ENCODE measurements at regions not wholly inside any gene's neighbourhood (a gene's known extent, or its start where the extent isn't known, plus 50 kb on each side); places are given as distances from the start of the nearest gene placed in this dataset.

DNA sequence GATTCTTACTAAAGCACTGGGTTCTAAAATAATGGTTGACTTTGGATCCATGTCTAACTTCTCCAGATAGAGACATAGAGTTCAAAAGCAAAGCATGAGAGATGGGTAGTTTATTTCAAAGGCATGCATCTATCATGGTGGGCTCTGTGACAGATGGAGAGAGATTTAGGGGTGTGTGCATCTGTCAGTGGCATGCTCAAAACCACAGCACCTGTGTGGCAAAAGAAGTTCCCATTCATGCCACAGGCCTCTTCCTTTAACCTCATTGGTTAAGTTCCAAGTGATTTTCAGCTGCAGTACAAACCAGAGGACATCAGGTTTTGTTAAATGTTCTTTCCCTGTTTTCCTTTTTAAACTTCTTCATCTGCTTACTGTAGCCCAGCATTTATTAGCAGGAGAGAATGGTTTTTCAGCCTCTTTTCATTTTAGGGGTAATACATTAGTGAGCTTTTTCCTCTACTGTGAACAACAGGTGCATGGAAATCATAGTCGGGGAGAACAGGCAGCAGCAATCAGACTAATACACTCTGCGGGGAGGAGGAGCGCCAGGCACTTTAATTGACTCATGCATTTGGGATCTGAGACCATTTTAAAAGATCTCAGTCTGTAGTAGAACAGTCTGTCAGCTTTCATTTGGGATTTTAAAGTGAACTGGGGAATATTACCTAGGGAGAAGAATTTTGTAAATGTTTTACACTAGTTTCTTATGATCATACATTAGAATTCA, 52.4 kb upstream of the UPP2 start:
- Mint-ChIP-seq H3K4me1 (no peaks in the 10 kb centered on the region), H3K36me3 (ENCODE audit: low read depth) (no peaks in the 10 kb centered on the region), H3K27ac (no peak overlapping the region), H3K27me3 (peaks cover 10% of the 10 kb centered on the region), H3K9me3 (no peaks in the 10 kb centered on the region), H3K4me3 (no peak overlapping the region)
- ATAC-seq (replicated peaks): no peak

DNA sequence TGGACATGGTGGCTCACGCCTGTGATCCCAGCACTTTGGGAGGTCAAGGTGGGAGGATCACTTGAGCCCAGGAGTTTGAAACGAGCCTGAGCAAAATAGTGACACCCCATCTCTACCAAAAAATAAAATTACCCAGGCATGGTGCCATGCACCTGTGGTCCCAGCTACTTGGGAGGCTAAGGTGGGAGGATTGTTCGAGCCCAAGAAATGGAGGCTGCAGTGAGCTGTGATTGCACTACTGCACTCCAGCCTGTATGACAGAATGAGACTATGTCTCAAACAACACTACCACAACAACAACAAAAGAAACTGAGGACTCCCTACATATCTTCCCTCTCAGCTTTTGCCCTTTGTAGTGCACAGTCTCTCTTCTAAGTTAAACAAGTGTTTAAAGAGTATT, 53.3 kb upstream of the UPP2 start:
- no peaks in the 10 kb centered on the region for H3K9me3 Mint-ChIP-seq
- no peak for ATAC-seq (replicated peaks)

DNA sequence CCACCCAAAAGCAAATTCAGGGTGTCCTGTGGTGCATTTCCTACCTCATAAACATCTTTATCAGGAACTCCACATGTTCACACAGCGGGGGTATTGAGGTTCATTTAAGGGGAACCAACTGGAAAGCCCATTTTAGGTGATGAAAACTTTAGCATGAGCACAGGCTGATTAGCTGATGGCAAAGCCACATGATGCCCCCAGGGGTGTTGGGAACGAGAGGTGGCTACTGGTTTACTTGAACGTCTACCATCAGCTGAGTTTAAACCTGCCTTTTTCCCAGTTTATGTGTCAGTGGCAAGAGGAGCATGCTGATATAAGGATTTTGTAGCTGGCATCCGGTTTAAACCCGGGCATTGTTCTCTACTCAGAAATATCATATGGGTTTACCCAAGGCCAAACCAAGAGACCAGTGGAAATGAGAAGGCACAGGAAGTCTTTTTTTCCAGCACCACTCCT, 54.5 kb upstream of the UPP2 start:
- H3K36me3 Mint-ChIP-seq (ENCODE audit: low read depth): no peaks in the 10 kb centered on the region
- H3K27ac Mint-ChIP-seq: no peak overlapping the region
- peaks cover 20% of the 10 kb centered on the region for H3K27me3 Mint-ChIP-seq
- no peak overlapping the region for H3K4me3 Mint-ChIP-seq
- H3K4me1 Mint-ChIP-seq: no peaks in the 10 kb centered on the region
- ATAC-seq (replicated peaks): no peak
- no peaks in the 10 kb centered on the region for H3K9me3 Mint-ChIP-seq

More for the DNA sequence above, 53.3 kb upstream of the UPP2 start:
- Mint-ChIP-seq H3K36me3 (ENCODE audit: low read depth) (no peaks in the 10 kb centered on the region), H3K27me3 (peaks cover 16% of the 10 kb centered on the region), H3K27ac (no peak overlapping the region), H3K4me3 (no peak overlapping the region), H3K4me1 (no peaks in the 10 kb centered on the region)

DNA sequence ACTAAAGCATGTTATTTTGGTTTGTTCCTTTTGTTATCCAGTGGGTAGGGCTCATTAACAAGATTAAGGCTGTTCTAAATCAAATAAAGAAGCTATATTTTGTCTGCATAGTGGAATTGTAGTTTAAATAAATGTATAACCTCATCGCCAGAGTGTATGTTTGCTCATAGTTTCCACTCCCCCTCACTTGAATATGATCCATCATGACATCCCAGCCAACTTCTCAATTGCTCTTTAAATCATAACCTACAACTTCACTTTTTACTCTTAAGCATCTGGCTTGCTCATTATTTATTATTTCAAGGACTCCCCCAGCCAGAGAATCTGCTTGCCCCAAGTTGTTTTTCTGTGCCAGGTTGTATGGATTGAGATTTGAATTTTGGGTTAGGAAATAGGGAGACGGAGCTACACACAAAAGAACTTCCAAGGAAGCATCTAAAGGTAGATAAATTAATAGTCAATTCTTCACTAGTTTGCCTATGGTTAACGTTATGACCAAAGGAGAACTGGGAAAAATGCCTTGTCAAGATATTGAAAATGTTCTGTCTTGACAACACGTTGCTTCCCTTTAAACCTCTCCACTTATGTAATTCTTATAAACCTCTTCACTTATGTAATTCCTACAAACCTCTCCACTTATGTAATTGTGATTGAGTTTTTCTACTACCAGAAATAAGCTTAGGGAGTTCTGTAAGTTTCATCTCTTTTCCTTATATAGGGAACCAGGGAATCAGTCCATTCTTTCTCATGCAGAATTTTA, 55.4 kb upstream of the UPP2 start:
- no peak for ATAC-seq (replicated peaks)
- Mint-ChIP-seq H3K4me3 (no peak overlapping the region), H3K27ac (no peak overlapping the region), H3K4me1 (no peaks in the 10 kb centered on the region), H3K36me3 (ENCODE audit: low read depth) (no peaks in the 10 kb centered on the region), H3K27me3 (peaks cover 20% of the 10 kb centered on the region), H3K9me3 (no peaks in the 10 kb centered on the region)

DNA sequence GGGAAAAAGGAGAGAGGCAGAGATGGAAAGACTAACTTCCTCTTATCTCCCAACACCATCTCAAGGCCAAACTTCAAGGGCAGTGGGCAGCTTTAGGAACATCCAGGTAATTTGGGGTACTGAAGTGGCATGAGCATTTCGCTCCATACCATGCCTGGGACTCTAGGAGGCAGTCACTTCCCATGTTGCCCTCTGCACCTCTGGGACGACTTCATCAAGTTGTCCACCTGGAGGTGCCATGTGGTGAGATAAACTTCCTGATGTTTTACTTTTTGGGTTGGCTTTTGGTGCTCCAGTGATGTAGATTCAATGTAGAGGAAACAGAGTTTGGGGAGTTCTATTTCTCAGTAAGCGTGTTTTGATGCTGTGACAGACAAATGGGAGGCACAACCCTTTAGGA, 56.3 kb upstream of the UPP2 start:
- H3K27me3 Mint-ChIP-seq: peaks cover 20% of the 10 kb centered on the region
- no peak overlapping the region for H3K4me3 Mint-ChIP-seq
- no peaks in the 10 kb centered on the region for H3K9me3 Mint-ChIP-seq
- no peaks in the 10 kb centered on the region for H3K36me3 Mint-ChIP-seq (ENCODE audit: low read depth)
- H3K4me1 Mint-ChIP-seq: no peaks in the 10 kb centered on the region
- ATAC-seq (replicated peaks): no peak
- H3K27ac Mint-ChIP-seq: no peak overlapping the region

DNA sequence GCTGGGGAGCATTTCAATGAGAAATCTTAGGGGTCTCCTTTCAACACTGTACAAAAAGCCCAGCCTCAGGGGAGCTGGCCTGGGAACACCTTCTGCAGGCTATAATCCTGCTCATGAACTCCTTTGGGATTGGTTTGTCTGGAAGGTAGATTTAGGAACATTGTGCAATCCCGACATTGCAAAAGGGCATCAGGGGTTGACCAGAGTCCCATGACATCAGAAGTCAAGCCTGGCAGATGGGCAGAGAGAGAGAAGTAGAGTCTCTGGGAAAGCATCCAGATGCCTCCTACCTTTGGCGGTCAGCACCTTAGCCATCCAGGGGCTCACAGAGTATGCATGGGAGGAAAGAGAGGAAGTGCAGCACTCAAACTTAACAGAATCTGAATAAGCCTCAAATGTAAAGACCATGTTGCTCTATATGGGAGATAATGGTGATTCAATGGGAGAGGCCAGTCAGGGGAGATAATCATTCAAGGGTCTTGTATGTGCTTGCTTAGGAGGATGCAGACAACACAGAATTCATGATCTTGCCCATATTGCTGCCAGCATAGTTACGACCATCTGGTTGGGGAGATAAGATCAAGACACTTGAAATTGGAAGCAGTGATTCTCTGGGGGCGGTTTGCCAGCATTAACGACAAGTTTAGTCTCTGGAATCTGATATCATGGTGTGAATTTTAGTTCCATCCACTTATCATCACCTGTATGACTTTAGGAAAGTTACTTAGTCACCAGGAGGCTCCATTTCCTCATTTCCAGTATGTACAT, 58.3 kb upstream of the UPP2 start:
- Mint-ChIP-seq H3K4me1 (no peaks in the 10 kb centered on the region), H3K4me3 (no peak overlapping the region), H3K27me3 (peaks cover 20% of the 10 kb centered on the region), H3K27ac (no peak overlapping the region), H3K9me3 (no peaks in the 10 kb centered on the region), H3K36me3 (ENCODE audit: low read depth) (no peaks in the 10 kb centered on the region)
- no peak for ATAC-seq (replicated peaks)

DNA sequence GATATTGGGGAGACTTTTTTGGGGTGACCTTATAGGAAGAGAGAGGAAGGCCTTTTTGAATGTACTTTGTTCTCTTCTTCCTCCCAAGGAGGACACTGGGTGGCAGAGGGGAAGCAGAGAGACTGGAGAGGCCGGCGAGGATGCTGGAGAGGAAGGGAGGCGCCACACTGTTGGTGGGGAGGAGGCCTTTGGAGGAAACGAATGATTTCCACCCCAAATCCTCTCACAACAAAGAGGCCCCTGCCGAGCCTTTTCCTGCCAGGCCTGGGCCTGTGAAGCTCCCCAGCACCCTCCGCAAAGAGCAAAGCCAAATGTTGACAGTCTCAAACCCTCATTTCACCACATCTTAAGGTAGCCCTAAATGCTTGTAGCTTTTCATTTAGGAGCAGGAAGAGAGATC, 59.0 kb upstream of the UPP2 start:
- Mint-ChIP-seq H3K36me3 (ENCODE audit: low read depth) (no peaks in the 10 kb centered on the region), H3K27me3 (peaks cover 19% of the 10 kb centered on the region), H3K9me3 (no peaks in the 10 kb centered on the region), H3K4me3 (no peak overlapping the region), H3K4me1 (no peaks in the 10 kb centered on the region), H3K27ac (no peak overlapping the region)
- ATAC-seq (replicated peaks): no peak

DNA sequence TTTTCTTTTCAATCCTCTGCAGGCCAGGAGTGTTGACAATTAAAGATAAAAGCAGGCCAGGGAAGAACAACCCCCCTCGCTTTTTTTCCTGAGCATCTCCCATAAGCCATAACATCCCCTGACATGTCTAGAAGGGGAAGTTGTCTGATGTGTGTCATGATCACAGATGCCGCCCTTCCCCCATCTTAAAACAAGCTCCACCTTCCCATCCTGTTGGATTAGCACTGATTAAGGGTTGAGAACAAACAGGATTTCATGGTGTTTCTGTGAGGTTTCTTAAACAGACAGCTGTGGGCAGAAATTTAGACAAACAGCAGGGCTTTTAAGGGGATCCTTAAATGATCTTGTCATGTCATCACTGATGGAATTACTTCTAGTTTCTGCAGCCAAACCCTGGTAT, 59.4 kb upstream of the UPP2 start:
- H3K9me3 Mint-ChIP-seq: no peaks in the 10 kb centered on the region
- peaks cover 22% of the 10 kb centered on the region for H3K27me3 Mint-ChIP-seq
- no peak overlapping the region for H3K4me3 Mint-ChIP-seq

DNA sequence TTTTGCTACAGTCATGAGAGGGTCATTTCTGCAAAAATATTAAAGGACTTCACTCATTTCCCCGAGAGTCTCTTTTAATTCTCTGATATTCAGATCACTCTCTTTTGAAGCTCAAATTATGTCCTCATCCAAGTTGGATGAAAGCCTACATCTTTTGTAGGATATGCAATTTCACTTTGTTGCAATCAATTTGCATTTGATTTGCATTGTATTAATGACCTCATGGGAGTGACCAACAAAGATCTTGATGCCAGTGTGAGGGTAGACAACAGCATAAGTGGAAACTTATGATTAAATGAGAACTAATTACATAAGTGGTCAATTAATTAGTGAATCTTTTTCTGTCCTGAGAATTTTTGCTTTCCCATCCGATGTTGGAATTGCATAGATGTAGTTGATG, 60.3 kb upstream of the UPP2 start:
- H3K36me3 Mint-ChIP-seq (ENCODE audit: low read depth): no peaks in the 10 kb centered on the region
- H3K27me3 Mint-ChIP-seq: peaks cover 24% of the 10 kb centered on the region
- ATAC-seq (replicated peaks): no peak
- no peaks in the 10 kb centered on the region for H3K4me1 Mint-ChIP-seq
- no peak overlapping the region for H3K27ac Mint-ChIP-seq
- no peak overlapping the region for H3K4me3 Mint-ChIP-seq
- H3K9me3 Mint-ChIP-seq: no peaks in the 10 kb centered on the region

More for the DNA sequence above, 59.4 kb upstream of the UPP2 start:
- H3K4me1 Mint-ChIP-seq: no peaks in the 10 kb centered on the region
- ATAC-seq (replicated peaks): no peak
- no peak overlapping the region for H3K27ac Mint-ChIP-seq
- no peaks in the 10 kb centered on the region for H3K36me3 Mint-ChIP-seq (ENCODE audit: low read depth)

DNA sequence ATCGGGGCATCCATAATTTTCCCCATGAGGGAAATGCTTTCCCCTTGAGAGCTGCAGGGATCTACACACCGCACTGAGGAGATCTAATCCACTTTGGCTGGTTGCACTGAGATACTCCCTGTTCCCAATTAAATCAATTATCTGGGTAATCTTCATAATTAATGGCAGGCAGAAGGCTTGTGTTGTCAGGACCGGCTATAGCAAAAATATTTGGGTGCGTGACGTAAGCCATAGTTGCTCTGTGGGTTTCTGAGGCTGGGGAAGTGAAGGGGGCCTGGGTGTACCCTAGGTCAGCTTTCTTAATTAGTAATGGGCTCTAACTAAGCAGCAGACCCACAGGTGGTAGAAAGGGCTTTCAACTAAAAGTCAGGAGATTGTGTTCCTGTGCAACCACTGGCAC, 62.8 kb upstream of the UPP2 start:
- Mint-ChIP-seq H3K27me3 (peaks cover 28% of the 10 kb centered on the region), H3K36me3 (ENCODE audit: low read depth) (no peaks in the 10 kb centered on the region), H3K9me3 (no peaks in the 10 kb centered on the region), H3K4me1 (peaks cover 6% of the 10 kb centered on the region), H3K27ac (no peak overlapping the region), H3K4me3 (no peak overlapping the region)
- ATAC-seq (replicated peaks): no peak

DNA sequence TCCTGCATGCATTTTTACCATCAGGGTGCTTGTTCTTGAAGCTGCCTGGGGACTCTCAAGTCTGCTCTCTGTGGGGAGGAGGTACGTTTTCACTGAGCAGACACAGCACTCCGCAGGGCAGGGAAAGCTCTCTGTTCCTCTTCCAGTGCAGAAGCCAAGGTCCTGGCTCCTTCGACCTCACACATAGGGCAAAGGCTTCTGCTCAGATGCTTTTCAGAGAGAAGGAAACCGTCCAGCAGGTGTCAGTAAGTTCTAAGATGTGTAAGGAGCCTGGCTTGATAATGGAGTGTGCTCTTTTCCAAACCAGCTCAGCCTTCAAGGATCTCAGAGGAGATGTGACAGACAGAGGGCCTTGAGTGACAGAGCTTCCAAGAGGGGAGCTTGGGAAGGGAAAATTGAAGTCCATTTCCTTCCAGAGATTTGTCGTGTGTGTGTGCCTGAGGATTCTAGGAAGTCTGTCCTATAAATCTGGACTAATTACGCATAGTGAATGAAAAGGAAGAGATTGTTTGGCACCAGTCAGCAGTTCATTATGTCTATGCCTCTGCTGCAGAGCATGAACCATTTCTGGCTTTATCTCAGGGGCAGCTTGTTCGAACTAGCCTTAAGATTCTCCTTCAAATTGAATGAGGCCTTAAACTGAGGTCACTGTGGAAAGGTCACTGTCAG, 67.3 kb upstream of the UPP2 start:
- Mint-ChIP-seq H3K4me1 (peaks cover 6% of the 10 kb centered on the region), H3K36me3 (ENCODE audit: low read depth) (no peaks in the 10 kb centered on the region), H3K27me3 (peaks cover 23% of the 10 kb centered on the region), H3K27ac (no peak overlapping the region), H3K4me3 (no peak overlapping the region), H3K9me3 (no peaks in the 10 kb centered on the region)
- peak; percentile 26 for ATAC-seq (replicated peaks)

DNA sequence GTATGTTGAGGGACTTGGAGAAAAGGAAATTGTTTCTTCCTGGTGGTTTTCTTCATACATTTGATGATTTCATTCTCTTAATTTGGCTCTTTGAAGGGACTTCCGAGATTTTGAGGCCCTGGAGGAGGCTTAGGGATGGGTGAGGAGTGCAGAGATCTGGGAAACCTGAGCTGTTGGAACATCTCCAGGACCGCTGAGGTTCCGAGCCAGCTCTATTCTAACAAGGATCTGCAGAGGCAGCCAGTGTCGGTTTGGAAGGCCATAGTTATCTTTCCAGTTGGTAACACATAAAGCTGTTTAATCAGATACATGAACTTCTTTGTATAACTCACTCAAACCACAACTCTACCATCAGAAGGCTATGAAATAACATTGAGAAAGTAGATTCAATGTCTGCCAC, 70.3 kb upstream of the UPP2 start:
- Mint-ChIP-seq H3K36me3 (ENCODE audit: low read depth) (no peaks in the 10 kb centered on the region), H3K9me3 (no peaks in the 10 kb centered on the region), H3K27ac (no peak overlapping the region), H3K27me3 (peaks cover 14% of the 10 kb centered on the region), H3K4me3 (no peak overlapping the region), H3K4me1 (peaks cover 6% of the 10 kb centered on the region)
- ATAC-seq (replicated peaks): no peak

DNA sequence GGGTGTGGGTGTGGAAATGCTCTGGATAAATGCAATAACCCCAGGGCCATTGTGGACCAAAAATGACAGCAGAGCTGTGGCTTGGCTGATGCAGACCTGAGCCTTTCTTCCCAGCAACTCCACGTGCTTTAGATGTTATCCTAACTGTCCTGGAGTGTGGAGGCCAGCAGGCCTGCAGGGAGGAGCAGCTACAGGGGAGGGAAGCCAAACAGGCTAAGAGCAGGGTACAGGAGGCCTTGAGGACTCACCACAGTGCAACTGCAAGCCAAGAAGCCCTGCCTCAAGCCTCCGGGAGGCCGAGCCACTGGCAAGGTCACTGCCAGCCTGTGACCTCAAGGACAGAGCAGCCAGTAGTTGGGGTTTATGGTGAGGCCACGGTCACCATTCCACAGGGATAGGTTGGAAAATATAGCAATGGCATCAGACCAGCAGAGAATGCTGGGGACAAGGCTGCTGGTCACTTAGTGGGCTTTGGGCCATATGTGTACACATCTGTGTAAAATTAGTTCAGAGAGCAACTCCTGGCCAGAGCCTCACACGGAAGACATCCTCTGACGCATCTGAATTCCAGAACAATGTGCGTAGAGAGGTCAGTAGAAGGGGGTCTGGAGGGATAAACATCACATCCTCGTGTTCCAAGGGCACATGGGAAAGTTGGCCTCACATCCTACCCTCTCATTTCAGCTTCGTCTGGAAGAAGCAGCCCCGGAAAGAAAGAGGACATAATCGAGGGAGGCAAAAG, 76.2 kb upstream of the UPP2 start:
- Mint-ChIP-seq H3K36me3 (ENCODE audit: low read depth) (no peaks in the 10 kb centered on the region), H3K27me3 (no peaks in the 10 kb centered on the region), H3K4me1 (peaks cover 6% of the 10 kb centered on the region), H3K4me3 (no peak overlapping the region), H3K9me3 (no peaks in the 10 kb centered on the region), H3K27ac (no peak overlapping the region)
- no peak for ATAC-seq (replicated peaks)

Data from activated T-helper 17 cell treated with anti-CD3 and anti-CD28 coated beads, Interleukin-2, amount 50 U/mL, for 72 hours (primary cell).